ENCODE measurements at regions not wholly inside any gene's neighbourhood (a gene's known extent, or its start where the extent isn't known, plus 50 kb on each side); places are given as distances from the start of the nearest gene placed in this dataset.

- no peaks in the 10 kb centered on the region for H3K9me3 ChIP-seq
- intact Hi-C loops (cut with DNase I; ENCODE audit: low total_unique reads) = no loop called here
- 50 to 63% (median 56%) methylated on average over 2 of the region's 2 CpGs for WGBS, 5 donors
These were observed 103.1 kb upstream of the GAP43 start for GRCh38 chr3:115520241-115520640.

GRCh38 chr3:115520651-115521245, 102.6 kb upstream of the GAP43 start:
- Histone ChIP-seq H3K9me3 (no peaks in the 10 kb centered on the region), H3K4me3 (no peak overlapping the region), H3K36me3 (no peaks in the 10 kb centered on the region), H3K27ac (no peak overlapping the region), H3K4me1 (no peaks in the 10 kb centered on the region), H3K27me3 (no peaks in the 10 kb centered on the region)
- no peak for DNase-seq
- intact Hi-C loops (cut with DNase I; ENCODE audit: low total_unique reads) = no loop called here
- no peak for TF ChIP-seq POLR2A (IDR thresholded peaks at IDR 0.05)
- TF ChIP-seq POLR2AphosphoS5 (IDR thresholded peaks at IDR 0.05) = no peak
- TF ChIP-seq EP300 (IDR thresholded peaks at IDR 0.05) = no peak

More at GRCh38 chr3:115520241-115520640, 103.1 kb upstream of the GAP43 start:
- DNase-seq = no peak
- no peak for TF ChIP-seq CTCF (IDR thresholded peaks at IDR 0.05)
- no peaks in the 10 kb centered on the region for H3K36me3 ChIP-seq
- no peak overlapping the region for H3K27ac ChIP-seq
- H3K27me3 ChIP-seq = no peaks in the 10 kb centered on the region
- H3K4me1 ChIP-seq = no peaks in the 10 kb centered on the region
- no peak overlapping the region for H3K4me3 ChIP-seq

- Histone ChIP-seq H3K4me1 (no peaks in the 10 kb centered on the region), H3K27me3 (no peaks in the 10 kb centered on the region), H3K9me3 (no peaks in the 10 kb centered on the region), H3K4me3 (no peak overlapping the region), H3K36me3 (no peaks in the 10 kb centered on the region), H3K27ac (no peak overlapping the region)
- intact Hi-C loops (cut with DNase I; ENCODE audit: low total_unique reads) = no loop called here
- TF ChIP-seq EP300 (IDR thresholded peaks at IDR 0.05) (no peak), CTCF (IDR thresholded peaks at IDR 0.05) (no peak), POLR2A (IDR thresholded peaks at IDR 0.05) (no peak), POLR2AphosphoS5 (IDR thresholded peaks at IDR 0.05) (no peak)
- no peak for DNase-seq
- 62 to 93% (median 87%) methylated on average over 1 of the region's 1 CpG for WGBS, 5 donors
These were observed 99.9 kb upstream of the GAP43 start for GRCh38 chr3:115523458-115523857.

GRCh38 chr3:115524549-115524948, 98.8 kb upstream of the GAP43 start:
- Histone ChIP-seq H3K36me3 (no peaks in the 10 kb centered on the region), H3K4me1 (no peaks in the 10 kb centered on the region), H3K9me3 (peaks cover 0 to 4% (median 0%) of the 10 kb centered on the region in 4 donors), H3K27ac (no peak overlapping the region), H3K27me3 (no peaks in the 10 kb centered on the region), H3K4me3 (no peak overlapping the region)
- intact Hi-C loops (cut with DNase I; ENCODE audit: low total_unique reads) = no loop called here
- WGBS, 5 donors = 34 to 74% (median 41%) methylated on average over 2 of the region's 2 CpGs
- TF ChIP-seq POLR2A (IDR thresholded peaks at IDR 0.05) (no peak), EP300 (IDR thresholded peaks at IDR 0.05) (no peak)
- DNase-seq = no peak

- no peaks in the 10 kb centered on the region for H3K36me3 ChIP-seq
- no peak overlapping the region for H3K4me3 ChIP-seq
- H3K27me3 ChIP-seq = no peaks in the 10 kb centered on the region
- 56 to 81% (median 66%) methylated on average over 1 of the region's 1 CpG for WGBS, 5 donors
- H3K27ac ChIP-seq = no peak overlapping the region
- H3K9me3 ChIP-seq = peaks cover 0 to 4% (median 0%) of the 10 kb centered on the region in 4 donors
- H3K4me1 ChIP-seq = no peaks in the 10 kb centered on the region
- intact Hi-C loops (cut with DNase I; ENCODE audit: low total_unique reads) = no loop called here
- DNase-seq = no peak
- TF ChIP-seq POLR2AphosphoS5 (IDR thresholded peaks at IDR 0.05) (no peak), POLR2A (IDR thresholded peaks at IDR 0.05) (no peak), EP300 (IDR thresholded peaks at IDR 0.05) (no peak), CTCF (IDR thresholded peaks at IDR 0.05) (no peak)
These were observed 97.6 kb upstream of the GAP43 start for GRCh38 chr3:115525731-115526130.

Data from stomach (tissue), 8 donors.